Heart right ventricle (tissue), 16 donors: ENCODE measurements at regions not wholly inside any gene's neighbourhood (a gene's known extent, or its start where the extent isn't known, plus 50 kb on each side); places are given as distances from the start of the nearest gene placed in this dataset.
A peak's percentile ranks its signal among the peaks of the same experiment; 100 is the strongest.

Experiments
- ATAC-seq, 8 donors: fragments of 200-7000 bp; cut with Tn5 transposase; one replicate each; pipeline ENCODE4 v1.9.1; 2020; ENCODE audit warnings: mild to moderate bottlenecking in 8 of 8, moderate library complexity in 8 of 8, moderate number of reproducible peaks in 1 of 8
- DNase-seq, 2 donors: peaks; one replicate each; pipeline ENCODE4 v3.0.0-alpha.2; 2020
- H3K27ac ChIP-seq, 10 donors: fragments of 200-600 bp; sonication (generic) in 2 of 10; one replicate each; pipeline versions ENCODE4 v1.5.0 to v1.8.0; 2020 to 2022; ENCODE audit warnings: mild to moderate bottlenecking in 3 of 10
- H3K27me3 ChIP-seq, 7 donors: fragments of 200-600 bp; one replicate each; pipeline ENCODE4 v1.8.0; 2021 to 2022; ENCODE audit warnings: mild to moderate bottlenecking in 2 of 7
- H3K36me3 ChIP-seq, 9 donors: fragments of 200-600 bp; sonication (generic) in 1 of 9; one replicate each; pipeline versions ENCODE4 v1.5.0 to v1.8.0; 2020 to 2022; ENCODE audit warnings: mild to moderate bottlenecking in 2 of 9
- H3K4me1 ChIP-seq, 9 donors: fragments of 200-600 bp; sonication (generic) in 1 of 9; one replicate each; pipeline versions ENCODE4 v1.5.0 to v1.8.0; 2020 to 2022; ENCODE audit warnings: mild to moderate bottlenecking in 4 of 9
- H3K4me3 ChIP-seq, 10 donors: fragments of 200-600 bp; sonication (generic) in 2 of 10; one replicate each; pipeline versions ENCODE4 v1.5.0 to v1.8.0; 2020 to 2022; ENCODE audit warnings: mild to moderate bottlenecking in 7 of 10, moderate library complexity in 2 of 10
- H3K9me3 ChIP-seq, 11 donors: fragments of 200-600 bp in 10 of 11; sonication (generic) in 2 of 11; one replicate each; pipeline versions ENCODE4 v1.5.0 to v1.8.0; 2013 to 2022; ENCODE audit warnings: mild to moderate bottlenecking in 2 of 11, control low read depth in 1 of 11, moderate library complexity in 1 of 11
- CTCF ChIP-seq, 9 donors: fragments of 200-600 bp; sonication (generic) in 2 of 9; IDR thresholded peaks; one replicate each; pipeline versions ENCODE4 v1.5.0 to v1.8.0; 2021 to 2022; ENCODE audit warnings: antibody characterized with exemption in 9 of 9, mild to moderate bottlenecking in 5 of 9, moderate library complexity in 1 of 9
- WGBS, 2 donors: extraction: QIAGEN DNeasy Blood & Tissue Kit; methylation state at CpG; one replicate each; pipeline ENCODE4 v1.1.7; 2013; ENCODE audit warnings: inconsistent platforms in 1 of 2; 5-methylcytosine and 5-hydroxymethylcytosine counted together
- intact Hi-C, 10 donors: fragments of 100-400 bp; cut with DNase I; formaldehyde crosslinking; loops; one replicate each; pipeline versions ENCODE4 v1.11.1 to v1.14.2; 2022
- donor health status: Arrhythmogenic right ventricular cardiomyopathy.
- donor health status: ischemic (EF 13 %, LVEDD 7.1; RV severe dilation, severe dysfunction).
- donor health status: healthy with polysubstance abuse.
- donor health status: DM: no; HTN: yes; CAD: no.
- donor health status: DM: no; HTN: no; CAD: no.
- donor health status: ischemic (EF 25% LVEDD 6.9; RV normal size, moderate dysfunction).
- donor health status: ischemic (EF 25% LVEDD 5.7; RV mildly dilated, moderate dysfunction).
- donor health status: healthy.
- donor health status: DM: yes; HTN: yes; CAD: no.
- donor health status: Ischemic cardiomyopathy.
- donor health status: ischemic (EF 35%, LVEDD 5.7; RV mildly dilated, moderate dysfunction).
- donor health status: nonischemic (EF 11% LVEDD 7.7; RV severe dilation, severe dysfunction).
- donor health status: DM: yes; HTN: yes; CAD: no.
- donor health status: PGD.
- donor health status: ischemic (EF 29% LVEDD 5.4; RV normal size, mild dysfunction).
- donor health status: nonischemic (EF 23%, LVEDD 6.1; RV moderate dilation, normal function).

- peaks cover 0 to 10% (median 0%) of the 10 kb centered on the region in 7 donors for H3K27me3 ChIP-seq
- H3K4me1 ChIP-seq, result no peaks in the 10 kb centered on the region
- no peak overlapping the region for H3K4me3 ChIP-seq
- H3K9me3 ChIP-seq, result no peaks in the 10 kb centered on the region
- no peak overlapping the region for H3K27ac ChIP-seq
- intact Hi-C loops, result no loop called here
- no peaks in the 10 kb centered on the region for H3K36me3 ChIP-seq
- ATAC-seq (no peak), DNase-seq (no peak)
- TF ChIP-seq CTCF (IDR thresholded peaks at IDR 0.05), result peak in 5 of 9 donors; percentile 9 to 49 (median 25)
- WGBS, 2 donors, result 97 to 100% methylated on average over 2 of the region's 2 CpGs
Observed at GRCh38 chr18:5066380-5066977, 130.6 kb downstream of the AKAIN1 start.

GRCh38 chr18:5065615-5066014 lies 131.4 kb downstream of the AKAIN1 start:
- Histone ChIP-seq H3K27ac (no peak overlapping the region), H3K4me1 (no peaks in the 10 kb centered on the region), H3K36me3 (no peaks in the 10 kb centered on the region), H3K4me3 (no peak overlapping the region), H3K27me3 (peaks cover 0 to 10% (median 0%) of the 10 kb centered on the region in 7 donors), H3K9me3 (no peaks in the 10 kb centered on the region)
- no peak for TF ChIP-seq CTCF (IDR thresholded peaks at IDR 0.05)
- ATAC-seq, result no peak
- DNase-seq, result no peak
- intact Hi-C loops, result no loop called here
- WGBS, 2 donors, result 89 to 92% methylated on average over 2 of the region's 2 CpGs

GRCh38 chr18:5064841-5065370 lies 132.2 kb downstream of the AKAIN1 start:
- Histone ChIP-seq H3K4me3 (no peak overlapping the region), H3K9me3 (no peaks in the 10 kb centered on the region), H3K4me1 (no peaks in the 10 kb centered on the region), H3K27me3 (peaks cover 0 to 7% (median 0%) of the 10 kb centered on the region in 7 donors), H3K27ac (no peak overlapping the region), H3K36me3 (no peaks in the 10 kb centered on the region)
- TF ChIP-seq CTCF (IDR thresholded peaks at IDR 0.05), result no peak
- WGBS, 2 donors, result 85 to 86% methylated on average over 5 of the region's 5 CpGs
- DNase-seq (no peak), ATAC-seq (no peak)
- intact Hi-C loops, result loop anchor here in 1 of 10 donors (5.0 kb wide), 1 partner anchor 958 kb away; no protein-coding TSS in a partner anchor

- Histone ChIP-seq H3K4me3 (no peak overlapping the region), H3K9me3 (no peaks in the 10 kb centered on the region), H3K4me1 (peaks cover 0 to 21% (median 0%) of the 10 kb centered on the region in 9 donors), H3K36me3 (no peaks in the 10 kb centered on the region), H3K27me3 (no peaks in the 10 kb centered on the region), H3K27ac (no peak overlapping the region)
- no peak for DNase-seq
- intact Hi-C loops, result loop anchor here in 1 of 10 donors (5.0 kb wide), 1 partner anchor 954 kb away; no protein-coding TSS in a partner anchor
- ATAC-seq, result no peak
- no peak for TF ChIP-seq CTCF (IDR thresholded peaks at IDR 0.05)
- 69 to 72% methylated on average over 2 of the region's 2 CpGs for WGBS, 2 donors
Observed at GRCh38 chr18:5061785-5062184, 135.3 kb downstream of the AKAIN1 start.
